GM21723 (cell line): ENCODE measurements at regions not wholly inside any gene's neighbourhood (a gene's known extent, or its start where the extent isn't known, plus 50 kb on each side); places are given as distances from the start of the nearest gene placed in this dataset.

Experiments
- ATAC-seq: cut with Tn5 transposase; IDR thresholded peaks from one replicate; pipeline ENCODE4 v1.9.1; 2021; ENCODE audit warnings: mild to moderate bottlenecking, moderate library complexity; ENCODE audit not compliant: unreplicated experiment

DNA sequence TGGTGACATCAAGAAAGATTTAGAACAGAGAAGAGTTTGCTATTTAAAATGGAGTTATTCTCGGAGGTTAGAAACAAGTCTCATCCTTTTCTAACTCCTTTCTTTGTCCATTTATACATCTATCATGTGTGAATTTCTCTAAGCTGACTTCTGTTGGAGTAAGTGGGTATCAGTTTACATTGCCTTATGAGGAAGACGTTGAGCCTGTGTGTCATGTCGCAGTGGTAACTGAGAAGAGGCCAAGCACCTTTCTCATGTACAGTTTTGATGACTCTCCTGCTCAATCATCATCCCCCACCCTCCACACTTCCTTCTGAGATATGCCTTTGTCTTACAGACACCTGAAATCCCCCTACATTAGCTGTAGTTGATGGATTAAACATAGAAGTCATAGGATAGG lies 624.8 kb downstream of the LIG4 start:
- ATAC-seq, result no peak

- ATAC-seq, result no peak
These were observed 627.7 kb downstream of the LIG4 start for GRCh38 chr13:107587681-107588080.

DNA sequence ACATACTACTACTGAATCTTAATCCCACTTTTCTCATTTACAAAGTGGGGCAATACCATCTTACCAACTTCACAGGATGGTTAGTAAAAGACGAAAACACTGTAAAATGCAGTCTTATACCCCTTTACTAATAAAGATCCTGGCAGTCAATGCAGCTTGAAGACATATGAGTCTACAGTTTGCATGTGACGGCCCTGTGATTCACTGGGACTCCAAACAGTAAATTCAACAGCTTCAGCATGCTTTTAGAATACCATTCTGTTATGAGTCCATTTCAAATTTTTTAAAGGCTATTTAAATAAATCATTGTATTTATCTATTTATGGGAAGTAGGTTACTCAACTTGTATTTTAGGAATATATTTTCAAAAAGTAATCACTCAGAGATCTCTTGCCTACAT lies 629.1 kb downstream of the LIG4 start:
- no peak for ATAC-seq

DNA sequence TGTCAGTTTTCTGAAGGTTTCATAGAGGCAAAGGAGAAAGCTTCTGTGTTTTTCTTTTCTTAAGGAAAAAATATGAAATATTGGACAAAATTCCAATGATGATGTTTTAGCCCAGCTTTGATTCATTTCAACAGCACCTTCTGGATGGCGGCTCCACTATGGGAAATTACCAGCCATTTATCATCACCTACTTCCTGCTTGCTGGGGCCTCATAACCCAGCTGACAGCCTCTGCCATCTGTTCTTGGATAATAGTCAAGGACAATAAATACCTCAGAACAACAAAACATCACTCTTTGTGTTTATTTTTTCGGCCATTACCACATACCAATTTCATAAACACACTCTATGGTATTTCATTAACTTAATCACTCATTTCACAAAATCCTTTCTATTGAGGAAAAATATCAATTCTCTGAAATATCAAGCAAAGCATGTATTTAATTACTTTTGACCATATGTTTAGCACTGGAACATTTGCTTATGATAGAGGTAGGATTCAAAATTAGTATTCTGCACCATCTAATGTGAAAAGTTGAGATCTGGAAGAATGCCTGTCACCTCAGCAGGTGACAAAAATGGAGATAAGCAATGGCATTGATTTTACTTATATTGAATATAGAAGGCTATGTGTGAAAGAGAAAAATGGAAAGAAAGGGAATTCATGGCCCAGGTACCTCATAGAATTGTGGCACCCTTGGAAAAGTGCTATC lies 629.7 kb downstream of the LIG4 start:
- ATAC-seq, result no peak

GRCh38 chr13:107582171-107582570 lies 633.2 kb downstream of the LIG4 start:
- ATAC-seq, result no peak

- no peak for ATAC-seq
These were observed 634.5 kb downstream of the LIG4 start for GRCh38 chr13:107580741-107581412.

DNA sequence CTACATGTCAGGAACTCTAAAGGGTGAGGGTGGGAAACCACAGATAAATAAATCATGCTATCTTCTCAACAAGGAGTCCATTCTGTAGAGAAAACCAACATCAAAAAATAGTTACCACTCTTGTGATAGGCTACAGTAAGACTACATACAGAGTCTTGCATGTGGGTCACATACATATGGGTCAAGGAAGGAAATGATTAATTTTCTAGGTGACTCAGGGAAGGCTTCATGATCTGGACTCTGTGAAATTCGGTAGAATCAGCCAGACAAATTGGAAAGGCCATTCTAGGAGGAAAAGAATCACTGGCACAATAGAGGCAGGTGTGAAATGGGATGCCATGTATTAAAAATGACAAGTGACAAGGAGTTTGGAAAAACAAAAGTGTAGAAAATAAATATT lies 638.9 kb downstream of the LIG4 start:
- no peak for ATAC-seq

DNA sequence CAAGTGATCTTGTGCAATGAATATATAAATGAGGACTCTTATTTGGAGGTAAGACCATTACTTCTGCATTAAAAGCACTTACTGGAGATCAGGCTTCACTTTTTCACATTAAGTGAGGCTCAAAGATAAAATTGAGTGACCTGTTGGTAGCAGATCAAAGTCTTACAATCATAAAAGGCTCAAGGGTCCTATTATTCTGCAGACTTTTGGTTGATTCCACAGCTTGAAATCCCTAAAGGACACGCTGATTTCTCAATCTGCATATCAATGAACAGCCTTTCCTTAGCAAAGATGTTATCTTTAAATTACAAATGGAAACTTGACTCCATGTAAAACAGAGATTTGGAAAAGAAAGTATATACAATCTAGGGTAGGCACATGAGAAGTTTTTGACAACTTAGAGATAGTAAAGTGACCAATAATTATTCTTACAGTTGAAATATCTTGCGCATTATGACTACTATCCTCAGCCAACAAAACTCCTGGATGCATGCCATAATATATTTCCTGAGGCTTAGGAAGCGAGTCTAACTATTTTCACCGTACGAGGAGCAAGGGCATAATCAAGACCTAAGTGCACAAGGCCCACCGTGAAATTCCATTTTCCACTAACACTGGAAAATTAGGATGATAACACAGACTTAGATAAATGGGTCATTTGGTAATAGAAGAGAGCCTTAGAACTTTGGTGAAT lies 640.7 kb downstream of the LIG4 start:
- no peak for ATAC-seq

- no peak for ATAC-seq
These were observed 642.2 kb downstream of the LIG4 start for GRCh38 chr13:107573184-107573583.

GRCh38 chr13:107572156-107572555 lies 643.2 kb downstream of the LIG4 start:
- no peak for ATAC-seq

DNA sequence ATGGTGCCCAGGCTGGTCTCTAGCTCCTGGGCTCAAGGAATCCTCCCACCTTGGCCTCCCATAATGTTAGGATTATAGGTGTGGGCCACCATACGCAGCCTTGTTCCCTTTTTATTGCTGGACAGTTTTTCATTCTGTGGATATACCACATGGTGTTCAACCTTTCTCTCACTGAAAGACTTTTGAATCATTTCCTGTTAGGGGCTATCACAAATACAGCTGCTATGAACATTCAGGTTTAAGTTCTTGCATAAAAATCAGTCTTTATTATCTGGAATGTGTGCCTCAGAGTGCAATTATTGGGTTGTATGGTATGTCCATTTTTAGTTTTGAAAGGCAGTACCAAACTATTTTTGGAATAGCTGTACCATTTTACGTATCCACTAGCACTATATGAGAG lies 647.2 kb downstream of the LIG4 start:
- ATAC-seq, result no peak

GRCh38 chr13:107563099-107563925 lies 652.0 kb downstream of the LIG4 start:
- ATAC-seq, result no peak

GRCh38 chr13:107562203-107562602 lies 653.1 kb downstream of the LIG4 start:
- no peak for ATAC-seq

DNA sequence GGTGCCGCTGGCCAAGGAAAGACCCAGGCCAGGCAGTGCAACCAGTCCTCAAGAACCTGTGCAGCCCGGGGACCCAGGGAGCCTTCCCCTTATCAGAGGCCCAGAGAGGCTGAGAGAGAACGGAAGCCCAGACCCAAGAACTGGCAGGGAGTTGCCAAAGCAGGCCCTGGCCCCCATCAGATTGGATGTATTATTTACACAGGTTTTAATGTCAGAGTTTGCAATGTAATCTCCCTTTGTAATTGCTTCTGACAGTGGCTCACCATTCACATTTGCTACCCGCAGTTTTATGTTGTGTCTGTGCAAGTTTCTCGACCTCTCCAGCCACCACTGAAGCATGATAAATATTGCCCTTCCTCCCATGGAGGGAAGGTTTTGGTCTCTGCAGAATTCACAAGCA lies 660.9 kb downstream of the LIG4 start:
- ATAC-seq, result no peak

- no peak for ATAC-seq
These were observed 661.5 kb downstream of the LIG4 start for GRCh38 chr13:107553838-107554237.

GRCh38 chr13:107551521-107551920 lies 663.8 kb downstream of the LIG4 start:
- ATAC-seq, result no peak

DNA sequence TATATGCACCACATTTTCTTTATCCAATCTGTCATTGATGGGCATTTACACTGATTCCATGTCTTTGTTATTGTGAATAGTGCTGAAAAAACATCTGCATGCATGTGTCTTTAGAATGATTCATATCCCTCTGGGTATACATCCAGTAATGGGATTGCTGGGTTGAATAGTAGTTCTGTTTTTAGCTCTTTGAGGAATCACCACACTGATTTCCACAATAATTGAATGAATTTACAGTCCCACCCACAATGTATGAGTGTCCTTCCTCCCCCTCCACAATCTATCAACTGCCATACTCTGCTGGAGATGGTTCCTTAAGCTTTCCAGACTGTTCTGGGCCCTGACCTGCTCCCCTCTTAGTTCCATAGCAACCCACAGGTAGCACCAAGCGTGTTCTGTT lies 667.0 kb downstream of the LIG4 start:
- ATAC-seq, result no peak

GRCh38 chr13:107545946-107546502 lies 669.3 kb downstream of the LIG4 start:
- ATAC-seq, result no peak

DNA sequence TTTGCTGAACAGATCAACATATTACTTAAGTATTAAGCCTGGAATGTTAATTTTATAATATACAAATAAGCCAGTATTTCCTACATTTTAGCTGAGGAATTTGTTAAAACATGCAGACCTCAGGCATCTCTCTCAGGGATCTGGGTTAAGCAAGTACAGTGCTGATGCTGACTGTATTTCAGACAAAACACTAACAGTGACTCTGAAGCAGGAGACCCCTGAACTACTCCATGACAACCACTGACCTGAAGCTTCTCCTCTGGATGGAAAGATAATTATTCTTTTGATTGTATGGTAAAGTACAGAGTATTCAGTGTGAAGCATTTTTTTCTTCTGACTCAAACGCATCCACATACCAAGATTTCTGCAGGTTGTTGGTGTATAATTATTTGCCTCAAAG lies 680.8 kb downstream of the LIG4 start:
- ATAC-seq, result no peak

GRCh38 chr13:107531816-107532215 lies 683.5 kb downstream of the LIG4 start:
- no peak for ATAC-seq

- ATAC-seq, result no peak
These were observed 684.2 kb downstream of the LIG4 start for GRCh38 chr13:107531180-107531579.
